H1 (cell line): ENCODE measurements at regions not wholly inside any gene's neighbourhood (a gene's known extent, or its start where the extent isn't known, plus 50 kb on each side); places are given as distances from the start of the nearest gene placed in this dataset.

Experiments
- CTCF ChIA-PET: fragments of 300-600 bp; sonication (Branson Sonifier 250); formaldehyde crosslinking; loops from one replicate; lab custom pipeline; 2021; ENCODE audit not compliant: partially characterized antibody; lab: Charles Lee
- POLR2A ChIA-PET: fragments of 300-600 bp; sonication (Branson Sonifier 250); formaldehyde crosslinking; loops from one replicate; lab custom pipeline; 2021; ENCODE audit warnings: inconsistent platforms; ENCODE audit not compliant: partially characterized antibody; lab: Charles Lee
- DNase-seq, 2 experiments: peaks; one replicate each; pipeline versions ENCODE4 v3.0.0 to v3.0.0-alpha.2; 2010 to 2022; ENCODE audit warnings: low spot score in 2 of 2, low read depth in 1 of 2, mixed read lengths in 1 of 2
- FAIRE-seq: peaks from 2 replicates; lab custom pipeline; 2011; peaks lifted over from hg19 to GRCh38; lab: Jason Lieb, UNC
- H2AFZ ChIP-seq: 2 replicates; pipeline ENCODE4 v1.8.1; 2012; ENCODE audit warnings: low read length, inconsistent platforms
- H2AK5ac ChIP-seq: 2 replicates; pipeline ENCODE4 v1.6.1; 2013; ENCODE audit warnings: low read depth, low read length
- H2BK120ac ChIP-seq: replicated peaks from 2 replicates; pipeline ENCODE3; 2013; ENCODE audit warnings: low read depth, low read length, inconsistent platforms
- H2BK12ac ChIP-seq: 2 replicates; pipeline ENCODE4 v1.6.1; 2013; ENCODE audit warnings: low read depth, low read length
- H2BK15ac ChIP-seq: 2 replicates; pipeline ENCODE4 v1.6.1; 2013; ENCODE audit warnings: low read length
- H2BK20ac ChIP-seq: 2 replicates; pipeline ENCODE4 v1.6.1; 2013; ENCODE audit warnings: low read length
- H2BK5ac ChIP-seq: 2 replicates; pipeline ENCODE4 v1.6.1; 2013; ENCODE audit warnings: low read depth, low read length
- H3K14ac ChIP-seq: 2 replicates; pipeline ENCODE4 v1.6.1; 2013; ENCODE audit warnings: inconsistent platforms; ENCODE audit not compliant: insufficient read length
- H3K18ac ChIP-seq: 2 replicates; pipeline ENCODE4 v1.6.1; 2013; ENCODE audit warnings: low read length; ENCODE audit errors: extremely low read depth
- H3K23ac ChIP-seq: 2 replicates; pipeline ENCODE4 v1.6.1; 2013; ENCODE audit warnings: inconsistent platforms; ENCODE audit not compliant: insufficient read length
- H3K23me2 ChIP-seq: 2 replicates; pipeline ENCODE4 v1.6.1; 2013; ENCODE audit warnings: low read depth, low read length
- H3K27ac ChIP-seq: 2 replicates; pipeline ENCODE4 v1.6.1; 2011; ENCODE audit warnings: low read depth, low read length, inconsistent platforms
- H3K27me3 ChIP-seq, 4 experiments: replicated peaks in 1 of 4; 1 replicate in 1 of 4; 2 replicates in 3 of 4; pipeline versions ENCODE4 v1.6.1 to v1.8.1; 2011 to 2013; ENCODE audit warnings: low read length in 3 of 4, mild to moderate bottlenecking in 3 of 4, inconsistent platforms in 2 of 4, mixed read lengths in 2 of 4, moderate library complexity in 1 of 4; ENCODE audit not compliant: control insufficient read depth in 3 of 4, insufficient read depth in 3 of 4; ENCODE audit errors: extremely low read depth in 1 of 4
- H3K36me3 ChIP-seq, 4 experiments: 2 replicates each; pipeline versions ENCODE4 v1.6.1 to v1.8.1; 2011 to 2013; ENCODE audit warnings: mild to moderate bottlenecking in 4 of 4, low read length in 3 of 4, moderate library complexity in 2 of 4, control low read depth in 1 of 4, inconsistent platforms in 1 of 4; ENCODE audit not compliant: insufficient read depth in 4 of 4, control insufficient read depth in 2 of 4
- H3K4ac ChIP-seq: replicated peaks from 2 replicates; pipeline ENCODE3; 2013; ENCODE audit warnings: low read length, low read depth, mixed read lengths, inconsistent platforms; ENCODE audit not compliant: insufficient read length
- H3K4me1 ChIP-seq, 4 experiments: replicated peaks in 1 of 4; 1 replicate in 1 of 4; 2 replicates in 3 of 4; pipeline versions ENCODE4 v1.6.1 to v1.8.1; 2011 to 2013; ENCODE audit warnings: low read length in 3 of 4, inconsistent platforms in 2 of 4, mixed read lengths in 1 of 4; ENCODE audit not compliant: insufficient read depth in 4 of 4, control insufficient read depth in 3 of 4
- H3K4me2 ChIP-seq, 2 experiments: 2 replicates each; pipeline versions ENCODE4 v1.6.1 to v1.8.1; 2011 to 2013; ENCODE audit warnings: low read depth in 2 of 2, low read length in 2 of 2, control low read depth in 1 of 2, inconsistent platforms in 1 of 2, mild to moderate bottlenecking in 1 of 2; ENCODE audit not compliant: insufficient read depth in 1 of 2
- H3K4me3 ChIP-seq, 4 experiments: fragments of 200-600, 300-600 bp in 1 of 4; sonication (generic), shearing (Covaris generic), sonication (Bioruptor Twin) in 1 of 4; 2 replicates each; pipeline versions ENCODE4 v1.5.1 to v1.8.1; 2011 to 2016; ENCODE audit warnings: low read length in 4 of 4, low read depth in 3 of 4, control low read depth in 2 of 4, inconsistent platforms in 2 of 4, mild to moderate bottlenecking in 2 of 4, mixed read lengths in 1 of 4, moderate library complexity in 1 of 4; ENCODE audit not compliant: insufficient read depth in 2 of 4; ENCODE audit errors: extremely low read depth in 1 of 4
- H3K56ac ChIP-seq: replicated peaks from 2 replicates; pipeline ENCODE3; 2013; ENCODE audit warnings: low read depth, mild to moderate bottlenecking, mixed read lengths, low read length, inconsistent platforms; ENCODE audit not compliant: insufficient read length
- H3K79me1 ChIP-seq: 2 replicates; pipeline ENCODE4 v1.6.1; 2013; ENCODE audit warnings: low read depth, low read length, control low read depth
- H3K79me2 ChIP-seq, 2 experiments: 2 replicates each; pipeline versions ENCODE4 v1.6.1 to v1.8.1; 2012 to 2013; ENCODE audit warnings: low read length in 2 of 2, mild to moderate bottlenecking in 2 of 2, inconsistent platforms in 1 of 2; ENCODE audit not compliant: insufficient read depth in 2 of 2, control insufficient read depth in 1 of 2
- H3K9ac ChIP-seq, 4 experiments: replicated peaks in 1 of 4; 1 replicate in 1 of 4; 2 replicates in 3 of 4; pipeline versions ENCODE4 v1.6.1 to v1.8.1; 2011 to 2013; ENCODE audit warnings: low read depth in 3 of 4, low read length in 3 of 4, control low read depth in 2 of 4, mild to moderate bottlenecking in 2 of 4, moderate library complexity in 2 of 4, inconsistent platforms in 1 of 4; ENCODE audit errors: extremely low read depth in 1 of 4
- H3K9me3 ChIP-seq, 2 experiments: 2 replicates each; pipeline versions ENCODE4 v1.6.1 to v1.8.1; 2012 to 2013; ENCODE audit warnings: mild to moderate bottlenecking in 2 of 2, moderate library complexity in 2 of 2, control low read depth in 1 of 2, inconsistent platforms in 1 of 2, low read depth in 1 of 2, low read length in 1 of 2, mixed read lengths in 1 of 2; ENCODE audit not compliant: insufficient read depth in 2 of 2
- H4K20me1 ChIP-seq, 2 experiments: replicated peaks in 1 of 2; 2 replicates each; pipeline versions ENCODE3 to v1.8.1; 2011 to 2013; ENCODE audit warnings: inconsistent platforms in 2 of 2, low read length in 2 of 2, mild to moderate bottlenecking in 1 of 2; ENCODE audit not compliant: insufficient read depth in 2 of 2, control insufficient read depth in 1 of 2
- H4K5ac ChIP-seq: 2 replicates; pipeline ENCODE4 v1.6.1; 2013; ENCODE audit warnings: low read length, low read depth, mixed read lengths, inconsistent platforms; ENCODE audit not compliant: insufficient read length
- H4K8ac ChIP-seq: 2 replicates; pipeline ENCODE4 v1.8.0; 2013; ENCODE audit warnings: mild to moderate bottlenecking, moderate library complexity, low read length, inconsistent platforms; ENCODE audit not compliant: insufficient read depth; ENCODE audit errors: extremely low read depth
- H4K91ac ChIP-seq: replicated peaks from 2 replicates; pipeline ENCODE3; 2013; ENCODE audit warnings: low read length, mixed read lengths, inconsistent platforms; ENCODE audit not compliant: insufficient read length
- ASH2L ChIP-seq: fragments of 200-600, 300-600 bp; sonication (generic); IDR thresholded peaks from one replicate; pipeline ENCODE4 v1.7.1; 2017; ENCODE audit warnings: low read length
- BCL11A ChIP-seq, 2 experiments: IDR thresholded peaks; one replicate each; pipeline ENCODE4 v1.6.1; 2011; ENCODE audit warnings: low read depth in 2 of 2, low read length in 2 of 2, mild to moderate bottlenecking in 2 of 2
- KDM1A ChIP-seq: fragments of 200-600, 300-600 bp; sonication (generic); IDR thresholded peaks from 2 replicates; pipeline ENCODE4 v1.7.1; 2016; ENCODE audit warnings: mild to moderate bottlenecking, low read length, borderline replicate concordance
- PHF8 ChIP-seq: fragments of 200-600 bp; sonication (generic); conservative IDR thresholded peaks from 2 replicates; pipeline ENCODE4 v1.7.1; 2012; ENCODE audit warnings: low read depth, mild to moderate bottlenecking, inconsistent platforms, low read length, moderate library complexity
- RAD21 ChIP-seq, 2 experiments: IDR thresholded peaks in 1 of 2; conservative IDR thresholded peaks in 1 of 2; 2 replicates each; pipeline ENCODE4 v1.6.1; 2011; ENCODE audit warnings: low read depth in 2 of 2, low read length in 2 of 2, improper control_type of control experiment in 1 of 2, inconsistent platforms in 1 of 2, mild to moderate bottlenecking in 1 of 2, moderate library complexity in 1 of 2
- SIRT6 ChIP-seq: IDR thresholded peaks from one replicate; pipeline ENCODE4 v1.7.1; 2012; ENCODE audit warnings: low read length, inconsistent platforms
- WGBS, 2 experiments: shearing (Covaris generic) in 1 of 2; methylation state at CpG; one replicate each; pipeline versions ENCODE4 v1.1.6 to v1.1.7; 2013 to 2015; ENCODE audit warnings: low lambda C conversion rate in 2 of 2, mixed read lengths in 2 of 2, inconsistent platforms in 1 of 2, low coverage in 1 of 2, missing lambda C conversion rate in 1 of 2; ENCODE audit not compliant: insufficient replicate concordance in 2 of 2, insufficient coverage in 1 of 2, insufficient read length in 1 of 2; ENCODE audit errors: extremely low coverage in 1 of 2, missing lambda C conversion rate in 1 of 2; 5-methylcytosine and 5-hydroxymethylcytosine counted together

DNA sequence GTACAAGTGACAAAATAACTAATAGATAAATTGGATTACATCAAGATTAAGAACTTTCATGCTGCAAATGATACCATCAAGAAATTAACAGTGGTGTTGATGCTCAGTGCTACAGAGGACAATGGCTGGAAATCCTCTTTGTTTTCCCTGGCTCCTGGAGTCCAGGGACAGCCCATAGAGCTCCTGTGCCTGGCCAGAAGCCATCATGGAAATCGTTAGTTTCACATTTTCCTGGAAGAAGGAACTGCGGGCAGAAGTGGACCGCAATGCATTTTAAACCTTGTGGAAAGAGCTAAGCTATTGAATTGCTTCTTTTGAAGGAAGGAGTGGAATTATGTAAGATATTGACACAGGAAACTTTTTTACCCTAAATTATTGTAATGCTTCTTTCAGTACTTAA, 276.0 kb downstream of the GJA1 start:
- Histone ChIP-seq H4K20me1 (no peaks in the 10 kb centered on the region), H2BK15ac (no peak overlapping the region), H3K14ac (no peak overlapping the region), H3K36me3 (no peaks in the 10 kb centered on the region), H3K4me1 (no peaks in the 10 kb centered on the region), H2BK12ac (no peak overlapping the region), H2BK120ac (no peak overlapping the region), H4K91ac (no peak overlapping the region), H3K23ac (no peak overlapping the region), H3K27me3 (no peaks in the 10 kb centered on the region), H2BK5ac (no peak overlapping the region), H3K56ac (no peak overlapping the region), H3K9ac (no peak overlapping the region), H2BK20ac (no peak overlapping the region), H4K5ac (no peak overlapping the region), H3K27ac (no peak overlapping the region), H3K9me3 (no peaks in the 10 kb centered on the region), H3K4ac (no peak overlapping the region), H4K8ac (no peak overlapping the region), H3K4me3 (no peak overlapping the region), H3K23me2 (no peaks in the 10 kb centered on the region), H2AK5ac (no peak overlapping the region), H2AFZ (no peak overlapping the region), H3K18ac (no peak overlapping the region), H3K79me1 (no peaks in the 10 kb centered on the region), H3K4me2 (no peak overlapping the region), H3K79me2 (no peaks in the 10 kb centered on the region)
- ChIA-PET CTCF (no interaction called here), POLR2A (no interaction called here)
- TF ChIP-seq PHF8, result no peak
- no peak for TF ChIP-seq BCL11A (IDR thresholded peaks at IDR 0.05; ENCODE audit: low read depth in 2 of 2, low read length in 2 of 2)
- no peak for TF ChIP-seq KDM1A
- no peak for TF ChIP-seq RAD21 (IDR thresholded peaks at IDR 0.05 in 1 of 2, conservative IDR thresholded peaks at IDR 0.05 in 1 of 2; ENCODE audit: low read depth in 2 of 2, low read length in 2 of 2)
- no peak for TF ChIP-seq ASH2L
- TF ChIP-seq SIRT6, result no peak
- FAIRE-seq (no peak), DNase-seq (no peak)
- WGBS, 2 experiments, result 91% methylated on average over 3 of the region's 3 CpGs; no CpG with 5 or more reads in 1 of the 2 experiments
